ENCODE measurements at regions not wholly inside any gene's neighbourhood (a gene's known extent, or its start where the extent isn't known, plus 50 kb on each side); places are given as distances from the start of the nearest gene placed in this dataset.

- Histone ChIP-seq H3K4me1 (ENCODE audit: low read depth) (no peaks in the 10 kb centered on the region), H3K36me3 (ENCODE audit: low read depth) (no peaks in the 10 kb centered on the region), H3K4me3 (no peak overlapping the region), H3K9me3 (no peaks in the 10 kb centered on the region)
- no peak for DNase-seq
- TF ChIP-seq CTCF (IDR thresholded peaks at IDR 0.05): no peak
- intact Hi-C loops (cut with DNase I, micrococcal nuclease): no loop called here
- ATAC-seq: no peak
These were observed 157.7 kb downstream of the CEP120 start for GRCh38 chr5:123265551-123265950.

DNA sequence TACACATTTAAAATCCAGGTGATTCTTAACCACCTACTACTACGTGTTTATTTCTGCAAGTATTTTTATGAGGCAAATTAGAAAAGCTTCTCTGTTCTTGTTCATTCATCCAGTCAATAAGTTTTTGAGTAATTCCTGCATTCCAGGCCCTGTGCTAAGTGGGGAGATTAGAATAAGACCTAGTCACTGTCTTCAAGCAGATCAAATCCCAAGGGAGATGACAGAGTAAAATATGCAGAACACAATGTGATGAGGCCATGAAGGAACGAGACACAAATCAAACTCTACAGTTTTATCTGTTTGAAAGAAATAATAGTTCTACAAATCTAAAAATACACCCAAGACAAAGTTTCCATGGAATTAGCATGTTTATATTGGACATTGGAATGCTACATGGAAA is 158.8 kb downstream of the CEP120 start:
- DNase-seq: no peak
- intact Hi-C loops (cut with DNase I, micrococcal nuclease): no loop called here
- H3K4me3 ChIP-seq: no peak overlapping the region
- no peaks in the 10 kb centered on the region for H3K4me1 ChIP-seq (ENCODE audit: low read depth)
- ATAC-seq: no peak
- no peaks in the 10 kb centered on the region for H3K36me3 ChIP-seq (ENCODE audit: low read depth)
- TF ChIP-seq CTCF (IDR thresholded peaks at IDR 0.05): no peak
- no peaks in the 10 kb centered on the region for H3K9me3 ChIP-seq

DNA sequence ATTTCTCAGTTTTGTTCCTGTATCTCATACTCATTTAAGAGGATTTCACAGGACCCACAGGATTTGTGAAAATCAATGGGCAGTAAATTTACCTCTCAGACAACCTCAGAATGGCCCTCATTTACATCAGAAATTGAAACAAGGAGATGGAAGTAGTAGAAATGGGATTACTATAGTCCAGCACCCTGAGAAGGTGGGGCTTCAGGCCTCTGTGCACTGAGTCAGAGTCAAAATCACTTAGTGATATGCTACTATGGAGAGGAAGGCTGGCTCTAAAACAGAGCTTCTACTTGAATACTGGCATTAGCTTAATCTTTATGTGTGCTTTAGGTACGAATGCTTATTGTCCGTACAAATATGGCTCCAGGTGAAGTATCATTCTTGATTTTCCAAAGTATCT is 159.3 kb downstream of the CEP120 start:
- TF ChIP-seq CTCF (IDR thresholded peaks at IDR 0.05): no peak
- H3K4me3 ChIP-seq: no peak overlapping the region
- no peaks in the 10 kb centered on the region for H3K36me3 ChIP-seq (ENCODE audit: low read depth)
- ATAC-seq (no peak), DNase-seq (no peak)
- H3K9me3 ChIP-seq: no peaks in the 10 kb centered on the region
- H3K4me1 ChIP-seq (ENCODE audit: low read depth): no peaks in the 10 kb centered on the region
- intact Hi-C loops (cut with DNase I, micrococcal nuclease): no loop called here

DNA sequence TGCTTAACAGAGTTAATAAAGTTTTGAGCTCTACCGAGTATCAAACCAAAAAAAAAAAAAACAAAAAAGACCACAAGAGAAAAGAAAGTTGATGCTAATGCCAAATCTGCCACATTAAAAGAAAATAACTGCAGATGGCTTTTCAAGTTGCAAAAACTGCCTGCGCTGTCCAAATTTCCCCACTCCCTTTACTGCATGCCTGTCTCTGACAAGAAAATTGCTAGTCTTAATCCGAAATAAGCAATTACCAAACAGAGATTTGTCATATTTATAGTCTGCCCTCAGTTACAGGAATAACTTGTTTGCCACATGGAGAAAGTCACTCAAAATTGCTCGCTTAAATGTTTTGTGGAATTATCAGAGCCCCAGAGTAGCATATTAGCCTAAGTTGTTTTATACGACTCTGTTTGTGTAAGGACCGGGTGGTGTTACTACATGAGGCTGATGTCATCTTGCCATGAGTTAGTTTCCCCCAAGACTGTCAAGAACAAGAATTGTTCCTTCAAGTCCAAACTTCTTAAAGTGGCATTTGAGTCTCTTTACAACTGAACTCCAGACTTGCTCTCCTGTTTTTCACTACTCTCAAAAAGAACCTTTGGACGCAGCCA is 160.9 kb downstream of the CEP120 start:
- no peaks in the 10 kb centered on the region for H3K36me3 ChIP-seq (ENCODE audit: low read depth)
- H3K9me3 ChIP-seq: no peaks in the 10 kb centered on the region
- no peak for DNase-seq
- TF ChIP-seq CTCF (IDR thresholded peaks at IDR 0.05): no peak
- intact Hi-C loops (cut with DNase I, micrococcal nuclease): no loop called here
- ATAC-seq: no peak
- H3K4me1 ChIP-seq (ENCODE audit: low read depth): no peaks in the 10 kb centered on the region
- no peak overlapping the region for H3K4me3 ChIP-seq

- no peak for ATAC-seq
- Histone ChIP-seq H3K4me3 (no peak overlapping the region), H3K9me3 (no peaks in the 10 kb centered on the region), H3K4me1 (ENCODE audit: low read depth) (no peaks in the 10 kb centered on the region), H3K36me3 (ENCODE audit: low read depth) (no peaks in the 10 kb centered on the region)
- no peak for TF ChIP-seq CTCF (IDR thresholded peaks at IDR 0.05)
- DNase-seq: no peak
- intact Hi-C loops (cut with DNase I, micrococcal nuclease): no loop called here
These were observed 161.5 kb downstream of the CEP120 start for GRCh38 chr5:123261752-123262151.

DNA sequence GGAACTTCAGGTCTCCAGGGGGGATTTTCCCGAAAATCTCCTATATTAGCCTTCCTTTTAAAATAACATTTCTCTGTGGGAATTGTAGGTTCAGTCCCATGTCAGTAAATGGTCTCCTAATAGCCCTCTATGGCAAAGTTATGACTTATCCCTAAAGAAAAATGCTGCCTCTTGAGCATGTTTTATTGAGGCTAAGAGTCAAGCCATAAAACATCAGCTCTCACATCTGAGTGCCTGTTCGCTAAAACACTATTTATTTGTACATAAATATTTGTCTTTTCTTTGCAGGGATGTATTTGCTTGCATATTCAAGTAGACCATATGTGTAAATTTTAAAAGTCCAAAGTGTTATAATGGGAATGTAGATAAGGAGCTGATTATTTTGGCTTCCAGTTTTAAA is 160.4 kb downstream of the PRDM6 start:
- intact Hi-C loops (cut with DNase I, micrococcal nuclease): no loop called here
- no peaks in the 10 kb centered on the region for H3K4me1 ChIP-seq (ENCODE audit: low read depth)
- H3K4me3 ChIP-seq: no peak overlapping the region
- ATAC-seq (no peak), DNase-seq (no peak)
- TF ChIP-seq CTCF (IDR thresholded peaks at IDR 0.05): no peak
- no peaks in the 10 kb centered on the region for H3K36me3 ChIP-seq (ENCODE audit: low read depth)
- H3K9me3 ChIP-seq: no peaks in the 10 kb centered on the region

All from mucosa of descending colon (tissue), 3 donors.